ENCODE measurements at regions not wholly inside any gene's neighbourhood (a gene's known extent, or its start where the extent isn't known, plus 50 kb on each side); places are given as distances from the start of the nearest gene placed in this dataset.

DNA sequence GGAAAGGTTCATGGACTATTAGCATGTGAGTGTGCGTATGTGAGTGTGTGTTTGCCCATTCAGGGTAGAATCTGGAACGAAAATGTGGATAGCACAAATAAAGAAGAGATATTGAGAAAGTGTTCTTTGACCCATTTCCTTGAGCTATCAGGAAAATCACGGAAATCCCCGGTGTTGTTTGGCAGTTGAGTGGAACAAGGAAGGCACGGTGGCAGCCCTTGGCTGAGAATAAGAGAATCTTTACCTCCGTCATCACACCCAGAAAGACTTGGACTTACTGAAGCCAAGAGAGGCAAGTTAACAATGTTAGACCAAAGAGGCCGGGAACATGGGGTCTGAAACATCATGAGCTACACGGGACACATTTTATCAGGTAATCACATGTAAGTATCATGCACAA is 588.9 kb upstream of the BTBD3 start:
- Histone ChIP-seq H3K36me3 (no peaks in the 10 kb centered on the region), H3K4me1 (no peaks in the 10 kb centered on the region), H3K27me3 (no peaks in the 10 kb centered on the region), H3K4me3 (ENCODE audit: low read depth, low read length) (no peak overlapping the region), H3K9me3 (no peaks in the 10 kb centered on the region)
- no peak for DNase-seq
- TF ChIP-seq, protein P1, sequence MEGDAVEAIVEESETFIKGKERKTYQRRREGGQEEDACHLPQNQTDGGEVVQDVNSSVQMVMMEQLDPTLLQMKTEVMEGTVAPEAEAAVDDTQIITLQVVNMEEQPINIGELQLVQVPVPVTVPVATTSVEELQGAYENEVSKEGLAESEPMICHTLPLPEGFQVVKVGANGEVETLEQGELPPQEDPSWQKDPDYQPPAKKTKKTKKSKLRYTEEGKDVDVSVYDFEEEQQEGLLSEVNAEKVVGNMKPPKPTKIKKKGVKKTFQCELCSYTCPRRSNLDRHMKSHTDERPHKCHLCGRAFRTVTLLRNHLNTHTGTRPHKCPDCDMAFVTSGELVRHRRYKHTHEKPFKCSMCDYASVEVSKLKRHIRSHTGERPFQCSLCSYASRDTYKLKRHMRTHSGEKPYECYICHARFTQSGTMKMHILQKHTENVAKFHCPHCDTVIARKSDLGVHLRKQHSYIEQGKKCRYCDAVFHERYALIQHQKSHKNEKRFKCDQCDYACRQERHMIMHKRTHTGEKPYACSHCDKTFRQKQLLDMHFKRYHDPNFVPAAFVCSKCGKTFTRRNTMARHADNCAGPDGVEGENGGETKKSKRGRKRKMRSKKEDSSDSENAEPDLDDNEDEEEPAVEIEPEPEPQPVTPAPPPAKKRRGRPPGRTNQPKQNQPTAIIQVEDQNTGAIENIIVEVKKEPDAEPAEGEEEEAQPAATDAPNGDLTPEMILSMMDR (IDR thresholded peaks at IDR 0.05; ENCODE audit: low read depth, low read length): no peak

DNA sequence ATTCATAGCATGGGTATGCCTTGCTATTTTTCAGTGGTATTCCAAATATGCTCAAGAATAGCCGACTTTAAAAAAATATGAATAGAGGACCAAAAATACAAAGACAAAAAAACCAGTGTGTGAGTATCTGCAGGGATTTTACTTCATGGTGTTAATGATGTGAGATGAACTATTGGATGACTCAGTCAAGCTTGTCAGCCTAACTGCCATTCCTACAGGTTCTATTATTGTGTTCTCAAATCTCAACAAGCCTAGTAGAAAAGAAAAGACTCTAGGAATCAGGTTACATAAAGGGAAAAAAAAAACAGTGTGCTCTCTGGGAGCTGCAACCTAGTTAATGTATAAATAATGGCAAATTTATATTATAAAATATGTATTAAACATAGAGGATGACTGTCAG is 588.4 kb upstream of the BTBD3 start:
- TF ChIP-seq, protein P1 (IDR thresholded peaks at IDR 0.05; ENCODE audit: low read depth, low read length): no peak
- Histone ChIP-seq H3K9me3 (no peaks in the 10 kb centered on the region), H3K27me3 (no peaks in the 10 kb centered on the region), H3K4me3 (ENCODE audit: low read depth, low read length) (no peak overlapping the region), H3K4me1 (no peaks in the 10 kb centered on the region), H3K36me3 (no peaks in the 10 kb centered on the region)
- DNase-seq: no peak

DNA sequence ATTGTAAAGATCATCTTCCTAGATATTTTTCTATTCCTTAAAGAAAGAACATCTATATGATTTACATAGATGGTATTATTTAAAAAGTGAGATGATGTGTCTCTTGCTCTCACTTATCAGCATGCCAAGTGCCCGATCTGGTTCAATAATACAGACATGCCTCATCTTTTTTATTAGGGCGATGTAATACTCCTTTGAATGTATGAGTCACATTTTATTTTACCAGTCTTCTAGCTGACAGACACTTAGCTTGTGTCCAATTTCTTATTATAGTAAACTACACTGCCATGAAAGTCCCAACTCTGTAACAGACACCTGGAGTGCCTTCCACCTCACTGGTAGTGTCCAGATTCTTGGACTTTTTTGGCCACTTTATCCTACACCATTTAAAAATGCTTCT is 586.6 kb upstream of the BTBD3 start:
- TF ChIP-seq, protein P1 (IDR thresholded peaks at IDR 0.05; ENCODE audit: low read depth, low read length): no peak
- Histone ChIP-seq H3K4me3 (ENCODE audit: low read depth, low read length) (no peak overlapping the region), H3K27me3 (no peaks in the 10 kb centered on the region), H3K9me3 (no peaks in the 10 kb centered on the region), H3K4me1 (no peaks in the 10 kb centered on the region), H3K36me3 (no peaks in the 10 kb centered on the region)
- DNase-seq: no peak

DNA sequence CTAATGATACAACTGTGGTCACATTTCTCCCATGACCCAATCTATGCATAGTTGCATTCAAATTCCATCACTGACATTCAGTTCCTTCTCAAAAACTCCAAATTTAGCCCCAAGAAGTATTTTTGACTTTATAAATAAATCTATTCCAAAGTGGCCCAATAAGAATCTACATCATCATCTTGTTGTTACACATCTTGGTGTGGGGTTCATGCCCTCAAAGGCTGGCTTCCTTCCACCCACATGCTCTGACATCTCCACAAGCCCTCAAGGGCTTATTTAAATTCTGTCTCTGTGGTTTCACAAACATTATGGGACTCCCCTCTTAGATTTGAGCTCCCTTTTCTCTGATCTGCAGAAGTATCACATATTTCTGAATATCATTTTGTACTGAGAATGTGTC is 585.3 kb upstream of the BTBD3 start:
- Histone ChIP-seq H3K4me1 (no peaks in the 10 kb centered on the region), H3K4me3 (ENCODE audit: low read depth, low read length) (no peak overlapping the region), H3K9me3 (no peaks in the 10 kb centered on the region), H3K36me3 (no peaks in the 10 kb centered on the region), H3K27me3 (no peaks in the 10 kb centered on the region)
- no peak for DNase-seq
- TF ChIP-seq, protein P1 (IDR thresholded peaks at IDR 0.05; ENCODE audit: low read depth, low read length): no peak

DNA sequence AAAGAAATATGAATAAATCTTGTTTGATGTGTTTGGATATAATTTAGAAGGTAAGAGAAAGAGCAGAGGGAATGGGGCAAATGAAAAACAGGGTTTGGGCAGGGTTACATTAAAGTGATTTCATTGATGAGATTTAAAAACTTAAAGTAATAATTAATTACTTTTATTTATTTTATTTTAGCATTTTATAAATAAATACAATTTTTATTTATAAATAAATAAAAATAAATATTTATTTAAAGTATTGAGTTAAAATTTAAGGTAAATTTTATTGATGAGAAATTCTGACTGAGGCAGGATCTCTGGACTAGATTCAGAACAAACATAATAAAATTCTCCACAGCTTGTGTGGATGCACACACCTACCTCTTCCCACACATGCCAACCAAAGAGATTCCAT is 584.1 kb upstream of the BTBD3 start:
- Histone ChIP-seq H3K27me3 (no peaks in the 10 kb centered on the region), H3K4me1 (no peaks in the 10 kb centered on the region), H3K4me3 (ENCODE audit: low read depth, low read length) (no peak overlapping the region), H3K9me3 (no peaks in the 10 kb centered on the region), H3K36me3 (no peaks in the 10 kb centered on the region)
- TF ChIP-seq, protein P1 (IDR thresholded peaks at IDR 0.05; ENCODE audit: low read depth, low read length): no peak
- no peak for DNase-seq

DNA sequence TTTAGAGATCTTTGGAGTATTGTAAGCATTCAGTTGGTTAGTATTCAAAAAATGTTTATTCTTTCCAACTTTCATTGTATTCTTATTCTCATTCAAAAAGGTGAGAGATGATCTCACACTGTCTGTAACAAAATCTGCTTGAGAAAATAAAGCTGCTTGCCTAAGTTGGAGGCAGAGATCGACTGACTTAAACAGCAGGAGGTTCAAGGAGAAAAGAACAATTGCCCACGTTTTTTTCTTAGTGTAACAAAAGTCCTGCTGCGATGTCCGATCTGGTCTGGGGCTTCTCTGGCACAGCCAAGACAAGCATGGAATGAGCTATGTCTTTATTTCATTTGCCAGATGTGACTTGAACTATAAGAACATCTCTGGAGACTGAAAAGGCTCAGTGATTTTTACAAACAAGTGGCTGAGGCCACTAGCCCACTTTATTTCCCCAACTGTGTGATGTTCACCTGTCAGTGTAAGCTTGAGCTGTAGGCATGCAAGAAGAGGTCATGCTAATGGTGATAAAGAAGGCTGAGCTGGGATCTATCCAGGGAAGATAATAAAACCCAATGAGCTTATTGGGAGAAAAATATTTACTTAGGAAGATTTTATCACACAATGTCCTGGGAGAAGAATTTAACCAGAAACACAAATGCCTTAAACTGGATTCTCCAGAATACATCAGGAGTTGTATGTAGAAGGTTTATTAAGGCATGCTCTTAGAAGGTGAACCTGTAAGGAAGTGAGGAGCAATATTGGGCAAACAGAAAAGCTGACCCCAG is 580.1 kb upstream of the BTBD3 start:
- DNase-seq: no peak
- Histone ChIP-seq H3K4me1 (no peaks in the 10 kb centered on the region), H3K36me3 (no peaks in the 10 kb centered on the region), H3K27me3 (no peaks in the 10 kb centered on the region), H3K9me3 (no peaks in the 10 kb centered on the region), H3K4me3 (ENCODE audit: low read depth, low read length) (no peak overlapping the region)
- TF ChIP-seq, protein P1 (IDR thresholded peaks at IDR 0.05; ENCODE audit: low read depth, low read length): no peak
